ENCODE measurements at regions not wholly inside any gene's neighbourhood (a gene's known extent, or its start where the extent isn't known, plus 50 kb on each side); places are given as distances from the start of the nearest gene placed in this dataset.

- Mint-ChIP-seq H3K27ac (no peak overlapping the region), H3K4me3 (no peak overlapping the region), H3K9me3 (no peaks in the 10 kb centered on the region), H3K27me3 (ENCODE audit: low read depth) (no peaks in the 10 kb centered on the region), H3K36me3 (ENCODE audit: insufficient read depth in 1 of 3, low read depth in 3 of 3) (no peaks in the 10 kb centered on the region), H3K4me1 (peaks cover 3 to 4% of the 10 kb centered on the region in 2 experiments; a peak in 3 of 4 replicates)
- Histone ChIP-seq H3K18ac (ENCODE audit: insufficient read length, low read depth, low read length) (no peak overlapping the region), H3K4ac (ENCODE audit: low read depth, low read length) (no peak overlapping the region), H3K56ac (ENCODE audit: insufficient read length, low read depth, low read length) (no peak overlapping the region), H2BK20ac (ENCODE audit: low read depth, low read length, poor library complexity, severe bottlenecking) (no peak overlapping the region), H2BK120ac (ENCODE audit: low read depth, low read length, poor library complexity, severe bottlenecking) (no peak overlapping the region), H3K14ac (ENCODE audit: insufficient read depth, low read length) (no peak overlapping the region), H3K79me2 (ENCODE audit: insufficient read depth, low read length) (no peaks in the 10 kb centered on the region), H2AK5ac (ENCODE audit: insufficient read length, low read length) (no peak overlapping the region), H3K27ac (ENCODE audit: insufficient read length, low read depth, low read length) (no peak overlapping the region), H3K9me3 (ENCODE audit: control insufficient read depth, low read depth, low read length) (no peaks in the 10 kb centered on the region), H3K27me3 (ENCODE audit: insufficient read depth, low read length) (no peaks in the 10 kb centered on the region), H3T11ph (ENCODE audit: low read length) (no peak overlapping the region), H4K8ac (replicated peaks; ENCODE audit: insufficient read length, low read depth, low read length) (no peak overlapping the region), H3K79me1 (ENCODE audit: insufficient read depth, low read depth, low read length, poor library complexity, severe bottlenecking) (no peaks in the 10 kb centered on the region), H2AFZ (ENCODE audit: low read length) (no peak overlapping the region), H3K23ac (ENCODE audit: insufficient read length, low read depth, low read length) (no peak overlapping the region), H2BK5ac (ENCODE audit: insufficient read length, low read length) (no peak overlapping the region), H3K23me2 (ENCODE audit: insufficient read length, low read depth, low read length, poor library complexity, severe bottlenecking) (no peaks in the 10 kb centered on the region), H3K4me2 (ENCODE audit: insufficient read depth, insufficient read length, low read length) (no peak overlapping the region), H2BK12ac (ENCODE audit: insufficient read length, low read depth, low read length) (no peak overlapping the region), H3K9ac (ENCODE audit: extremely low read depth, insufficient read length, low read length) (no peak overlapping the region), H4K5ac (ENCODE audit: insufficient read length, low read depth, low read length) (no peak overlapping the region), H4K20me1 (ENCODE audit: control insufficient read depth, insufficient read depth, insufficient read length) (no peaks in the 10 kb centered on the region), H4K91ac (ENCODE audit: insufficient read length, low read depth, low read length) (no peak overlapping the region), H3K4me1 (ENCODE audit: insufficient read depth, low read length) (no peaks in the 10 kb centered on the region), H2BK15ac (ENCODE audit: low read depth, low read length) (no peak overlapping the region)
- WGBS (ENCODE audit: extremely low coverage, insufficient read length, low lambda C conversion rate) = no CpG with 5 or more reads among the region's 2 CpGs
- TF ChIP-seq, protein P1, sequence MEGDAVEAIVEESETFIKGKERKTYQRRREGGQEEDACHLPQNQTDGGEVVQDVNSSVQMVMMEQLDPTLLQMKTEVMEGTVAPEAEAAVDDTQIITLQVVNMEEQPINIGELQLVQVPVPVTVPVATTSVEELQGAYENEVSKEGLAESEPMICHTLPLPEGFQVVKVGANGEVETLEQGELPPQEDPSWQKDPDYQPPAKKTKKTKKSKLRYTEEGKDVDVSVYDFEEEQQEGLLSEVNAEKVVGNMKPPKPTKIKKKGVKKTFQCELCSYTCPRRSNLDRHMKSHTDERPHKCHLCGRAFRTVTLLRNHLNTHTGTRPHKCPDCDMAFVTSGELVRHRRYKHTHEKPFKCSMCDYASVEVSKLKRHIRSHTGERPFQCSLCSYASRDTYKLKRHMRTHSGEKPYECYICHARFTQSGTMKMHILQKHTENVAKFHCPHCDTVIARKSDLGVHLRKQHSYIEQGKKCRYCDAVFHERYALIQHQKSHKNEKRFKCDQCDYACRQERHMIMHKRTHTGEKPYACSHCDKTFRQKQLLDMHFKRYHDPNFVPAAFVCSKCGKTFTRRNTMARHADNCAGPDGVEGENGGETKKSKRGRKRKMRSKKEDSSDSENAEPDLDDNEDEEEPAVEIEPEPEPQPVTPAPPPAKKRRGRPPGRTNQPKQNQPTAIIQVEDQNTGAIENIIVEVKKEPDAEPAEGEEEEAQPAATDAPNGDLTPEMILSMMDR (conservative IDR thresholded peaks at IDR 0.05) = no peak
- no peak for DNase-seq
Observed at GRCh38 chr2:185384822-185385560, 353.6 kb upstream of the FSIP2 start.

Measured in H9 (cell line).